ENCODE measurements at regions not wholly inside any gene's neighbourhood (a gene's known extent, or its start where the extent isn't known, plus 50 kb on each side); places are given as distances from the start of the nearest gene placed in this dataset.
A peak's percentile ranks its signal among the peaks of the same experiment; 100 is the strongest.

- Mint-ChIP-seq H3K27ac (no peak overlapping the region), H3K9me3 (peaks cover 0 to under 1% (median 0%) of the 10 kb centered on the region in 11 donors), H3K27me3 (no peaks in the 10 kb centered on the region), H3K4me3 (no peak overlapping the region), H3K36me3 (no peaks in the 10 kb centered on the region), H3K4me1 (no peaks in the 10 kb centered on the region)
- DNase-seq, result no peak
- ATAC-seq, result no peak
- no peaks in the 10 kb centered on the region for H3K4me1 ChIP-seq (ENCODE audit: control insufficient read depth in 2 of 2, insufficient read depth in 2 of 2, low read length in 2 of 2)
- H3K27me3 ChIP-seq (ENCODE audit: control insufficient read depth in 2 of 2, insufficient read depth in 2 of 2, low read length in 2 of 2), result no peaks in the 10 kb centered on the region
- H3K36me3 ChIP-seq (ENCODE audit: control insufficient read depth in 2 of 3, insufficient read depth in 3 of 3, low read length in 3 of 3), result no peaks in the 10 kb centered on the region
- POLR2A ChIA-PET, result no interaction called here
- H3K4me3 ChIP-seq (ENCODE audit: low read length), result no peak overlapping the region
- intact Hi-C loops (cut with micrococcal nuclease), result no loop called here
- CTCF ChIA-PET, result no interaction called here
- H3K9me3 ChIP-seq (ENCODE audit: control insufficient read depth in 2 of 3, low read length in 3 of 3), result no peaks in the 10 kb centered on the region
- no peak overlapping the region for H3K27ac ChIP-seq (ENCODE audit: low read depth, low read length)
Observed at GRCh38 chrX:147119088-147119487, 304.5 kb upstream of the CXorf51A start.

GRCh38 chrX:147079974-147080373, 265.4 kb upstream of the CXorf51A start:
- CTCF ChIA-PET, result no interaction called here
- no peaks in the 10 kb centered on the region for H3K4me1 ChIP-seq (ENCODE audit: control insufficient read depth in 2 of 2, insufficient read depth in 2 of 2, low read length in 2 of 2)
- no peak overlapping the region for H3K4me3 ChIP-seq (ENCODE audit: low read length)
- H3K27me3 ChIP-seq (ENCODE audit: control insufficient read depth in 2 of 2, insufficient read depth in 2 of 2, low read length in 2 of 2), result no peaks in the 10 kb centered on the region
- Mint-ChIP-seq H3K36me3 (no peaks in the 10 kb centered on the region), H3K4me1 (no peaks in the 10 kb centered on the region), H3K27ac (no peak overlapping the region), H3K27me3 (no peaks in the 10 kb centered on the region), H3K9me3 (peaks cover 0 to 7% (median 0%) of the 10 kb centered on the region in 11 donors), H3K4me3 (no peak overlapping the region)
- no peak for ATAC-seq
- POLR2A ChIA-PET, result no interaction called here
- H3K27ac ChIP-seq (ENCODE audit: low read depth, low read length), result no peak overlapping the region
- no peaks in the 10 kb centered on the region for H3K36me3 ChIP-seq (ENCODE audit: control insufficient read depth in 2 of 3, insufficient read depth in 3 of 3, low read length in 3 of 3)
- intact Hi-C loops (cut with micrococcal nuclease), result no loop called here
- no peaks in the 10 kb centered on the region for H3K9me3 ChIP-seq (ENCODE audit: control insufficient read depth in 2 of 3, low read length in 3 of 3)
- no peak for DNase-seq

DNA sequence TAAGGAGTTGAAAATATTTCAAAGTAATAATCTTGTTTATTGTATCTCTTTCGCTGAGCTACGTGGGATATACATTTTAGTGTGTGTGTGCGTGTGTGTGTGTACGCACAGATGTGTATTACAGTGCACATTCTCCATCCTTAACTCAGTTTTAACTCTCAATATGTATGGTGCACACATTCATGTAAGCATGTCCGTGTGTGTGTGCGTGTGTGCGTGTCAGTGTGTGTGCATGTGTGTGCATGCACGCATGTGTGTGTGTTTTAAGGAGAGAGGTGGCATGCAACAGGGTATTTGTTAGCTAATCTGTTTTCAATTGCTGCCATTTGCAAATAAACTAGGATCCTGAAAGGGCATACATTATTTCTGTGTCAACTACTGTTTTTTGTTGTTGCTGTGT, 264.9 kb upstream of the CXorf51A start:
- Histone ChIP-seq H3K4me3 (ENCODE audit: low read length) (no peak overlapping the region), H3K9me3 (ENCODE audit: control insufficient read depth in 2 of 3, low read length in 3 of 3) (no peaks in the 10 kb centered on the region), H3K36me3 (ENCODE audit: control insufficient read depth in 2 of 3, insufficient read depth in 3 of 3, low read length in 3 of 3) (no peaks in the 10 kb centered on the region), H3K4me1 (ENCODE audit: control insufficient read depth in 2 of 2, insufficient read depth in 2 of 2, low read length in 2 of 2) (no peaks in the 10 kb centered on the region), H3K27me3 (ENCODE audit: control insufficient read depth in 2 of 2, insufficient read depth in 2 of 2, low read length in 2 of 2) (no peaks in the 10 kb centered on the region), H3K27ac (ENCODE audit: low read depth, low read length) (no peak overlapping the region)
- CTCF ChIA-PET, result no interaction called here
- Mint-ChIP-seq H3K9me3 (peaks cover 0 to 7% (median 0%) of the 10 kb centered on the region in 11 donors), H3K4me1 (no peaks in the 10 kb centered on the region), H3K27me3 (no peaks in the 10 kb centered on the region), H3K36me3 (no peaks in the 10 kb centered on the region), H3K27ac (peak overlapping the region in 1 of 9 donors; percentile 27), H3K4me3 (no peak overlapping the region)
- DNase-seq (no peak), ATAC-seq (no peak)
- POLR2A ChIA-PET, result no interaction called here
- intact Hi-C loops (cut with micrococcal nuclease), result no loop called here

DNA sequence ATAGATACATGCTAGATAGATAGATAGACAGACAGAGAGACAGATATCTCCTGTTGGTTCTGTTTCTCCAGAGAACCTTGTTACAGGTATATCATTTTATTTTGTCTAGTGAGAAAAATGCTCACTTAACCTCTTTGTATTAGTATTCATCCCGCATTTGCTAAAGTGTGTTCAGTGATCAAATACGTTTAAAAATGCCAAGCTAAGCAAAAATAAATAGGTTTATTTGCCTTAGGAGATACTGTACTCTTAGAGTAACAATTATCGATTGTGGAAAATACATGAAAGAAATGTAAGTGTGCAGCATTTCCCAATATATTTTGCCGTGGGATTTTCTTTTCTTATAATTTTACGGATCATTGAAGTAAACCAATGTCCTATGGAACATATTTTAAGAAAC, 262.9 kb upstream of the CXorf51A start:
- Mint-ChIP-seq H3K27me3 (no peaks in the 10 kb centered on the region), H3K4me1 (no peaks in the 10 kb centered on the region), H3K36me3 (no peaks in the 10 kb centered on the region), H3K4me3 (no peak overlapping the region), H3K27ac (no peak overlapping the region), H3K9me3 (peaks cover 0 to 5% (median 0%) of the 10 kb centered on the region in 11 donors)
- ATAC-seq (no peak), DNase-seq (no peak)
- ChIA-PET POLR2A (no interaction called here), CTCF (no interaction called here)
- intact Hi-C loops (cut with micrococcal nuclease), result no loop called here
- no peak overlapping the region for H3K27ac ChIP-seq (ENCODE audit: low read depth, low read length)
- H3K27me3 ChIP-seq (ENCODE audit: control insufficient read depth in 2 of 2, insufficient read depth in 2 of 2, low read length in 2 of 2), result no peaks in the 10 kb centered on the region
- H3K9me3 ChIP-seq (ENCODE audit: control insufficient read depth in 2 of 3, low read length in 3 of 3), result no peaks in the 10 kb centered on the region
- H3K4me1 ChIP-seq (ENCODE audit: control insufficient read depth in 2 of 2, insufficient read depth in 2 of 2, low read length in 2 of 2), result no peaks in the 10 kb centered on the region
- no peak overlapping the region for H3K4me3 ChIP-seq (ENCODE audit: low read length)
- no peaks in the 10 kb centered on the region for H3K36me3 ChIP-seq (ENCODE audit: control insufficient read depth in 2 of 3, insufficient read depth in 3 of 3, low read length in 3 of 3)

DNA sequence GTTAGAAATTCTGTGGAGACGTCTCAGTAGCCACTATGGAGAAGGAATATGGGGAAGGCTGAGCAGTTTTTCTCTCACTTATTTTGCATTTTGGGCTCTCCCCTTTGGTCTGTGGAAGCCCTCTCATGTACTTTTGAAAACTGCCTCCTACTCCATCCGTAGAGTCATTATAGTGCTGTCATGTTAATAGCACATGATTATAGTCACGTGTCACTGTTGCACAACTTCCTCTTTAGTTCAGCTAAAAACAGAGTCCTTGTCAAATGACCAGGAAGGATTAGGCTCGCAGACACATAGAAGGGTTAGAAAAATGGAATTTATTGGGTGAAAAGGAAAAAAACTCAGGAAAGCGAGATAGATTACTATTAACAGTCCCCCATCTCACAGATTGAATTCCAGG, 258.2 kb upstream of the CXorf51A start:
- Histone ChIP-seq H3K9me3 (ENCODE audit: control insufficient read depth in 2 of 3, low read length in 3 of 3) (no peaks in the 10 kb centered on the region), H3K4me1 (ENCODE audit: control insufficient read depth in 2 of 2, insufficient read depth in 2 of 2, low read length in 2 of 2) (no peaks in the 10 kb centered on the region), H3K4me3 (ENCODE audit: low read length) (no peak overlapping the region), H3K27me3 (ENCODE audit: control insufficient read depth in 2 of 2, insufficient read depth in 2 of 2, low read length in 2 of 2) (no peaks in the 10 kb centered on the region), H3K27ac (ENCODE audit: low read depth, low read length) (no peak overlapping the region), H3K36me3 (ENCODE audit: control insufficient read depth in 2 of 3, insufficient read depth in 3 of 3, low read length in 3 of 3) (no peaks in the 10 kb centered on the region)
- Mint-ChIP-seq H3K36me3 (no peaks in the 10 kb centered on the region), H3K27ac (no peak overlapping the region), H3K4me1 (no peaks in the 10 kb centered on the region), H3K27me3 (no peaks in the 10 kb centered on the region), H3K9me3 (peaks cover 0 to 5% (median 2%) of the 10 kb centered on the region in 11 donors), H3K4me3 (no peak overlapping the region)
- POLR2A ChIA-PET, result no interaction called here
- no peak for DNase-seq
- CTCF ChIA-PET, result no interaction called here
- intact Hi-C loops (cut with micrococcal nuclease), result no loop called here
- no peak for ATAC-seq

- Mint-ChIP-seq H3K36me3 (no peaks in the 10 kb centered on the region), H3K9me3 (peaks cover 0 to 5% (median 0%) of the 10 kb centered on the region in 11 donors), H3K27me3 (no peaks in the 10 kb centered on the region), H3K4me1 (no peaks in the 10 kb centered on the region), H3K4me3 (no peak overlapping the region), H3K27ac (no peak overlapping the region)
- ChIA-PET CTCF (no interaction called here), POLR2A (no interaction called here)
- DNase-seq, result no peak
- ATAC-seq, result no peak
- intact Hi-C loops (cut with micrococcal nuclease), result no loop called here
- Histone ChIP-seq H3K27ac (ENCODE audit: low read depth, low read length) (no peak overlapping the region), H3K36me3 (ENCODE audit: control insufficient read depth in 2 of 3, insufficient read depth in 3 of 3, low read length in 3 of 3) (no peaks in the 10 kb centered on the region), H3K4me1 (ENCODE audit: control insufficient read depth in 2 of 2, insufficient read depth in 2 of 2, low read length in 2 of 2) (no peaks in the 10 kb centered on the region), H3K9me3 (ENCODE audit: control insufficient read depth in 2 of 3, low read length in 3 of 3) (no peaks in the 10 kb centered on the region), H3K4me3 (ENCODE audit: low read length) (no peak overlapping the region), H3K27me3 (ENCODE audit: control insufficient read depth in 2 of 2, insufficient read depth in 2 of 2, low read length in 2 of 2) (no peaks in the 10 kb centered on the region)
Observed at GRCh38 chrX:147069926-147070325, 255.4 kb upstream of the CXorf51A start.

Measured in naive thymus-derived CD4-positive, alpha-beta T cell (primary cell).